HepG2 (cell line): ENCODE measurements at regions not wholly inside any gene's neighbourhood (a gene's known extent, or its start where the extent isn't known, plus 50 kb on each side); places are given as distances from the start of the nearest gene placed in this dataset.
"Not testable (repeated sequence)": the region's sequence is repeated elsewhere in the genome, so short reads cannot be mapped to it uniquely, and the experiment has no call there.

ENCODE experiments used
- ATAC-seq: fragments of 200-7000 bp; cut with Tn5 transposase; 3 replicates; pipeline ENCODE4 v1.9.1; 2020; ENCODE audit warnings: mild to moderate bottlenecking, moderate library complexity
- BruUV-seq: library from RNA; stranded (reverse); fragments of 400-500 nt; replicated peaks from 2 replicates; lab custom pipeline; 2021; lab: Mats Ljungman, UMichigan
- CTCF ChIA-PET: fragments of 300-600 bp; formaldehyde crosslinking; extraction: SDS; loops from one replicate; lab custom pipeline; 2021; ENCODE audit warnings: low total read pairs, inconsistent platforms, low intra/inter-chr PET ratio; lab: Yijun Ruan, JAX
- POLR2A ChIA-PET: fragments of 350-600 bp; sonication (Branson Sonifier 250); formaldehyde crosslinking; loops from one replicate; lab custom pipeline; 2020; ENCODE audit warnings: antibody characterized with exemption, inconsistent platforms; lab: Yijun Ruan, JAX
- DNase-seq: peaks from one replicate; pipeline ENCODE4 v3.0.0-alpha.2; 2015; ENCODE audit warnings: low spot score
- FAIRE-seq: peaks from 3 replicates; lab custom pipeline; 2011; peaks lifted over from hg19 to GRCh38; lab: Jason Lieb, UNC
- H2AFZ ChIP-seq: one replicate; pipeline ENCODE4 v1.6.1; 2011; ENCODE audit warnings: low read length, inconsistent platforms
- H3K27ac ChIP-seq: fragments of 300-600 bp; 3 replicates; pipeline ENCODE4 v1.8.0; 2011; ENCODE audit warnings: mixed run types, mild to moderate bottlenecking, mixed read lengths, low read length, inconsistent platforms; ENCODE audit not compliant: insufficient read depth; ENCODE audit errors: extremely low read length
- H3K27me3 ChIP-seq, 2 experiments: fragments of 200-600 bp in 1 of 2; 2 replicates in 1 of 2; 3 replicates in 1 of 2; pipeline versions ENCODE4 v1.6.0 to v1.8.0; 2011; ENCODE audit warnings: low read length in 2 of 2, mild to moderate bottlenecking in 2 of 2, moderate library complexity in 2 of 2, inconsistent platforms in 1 of 2; ENCODE audit not compliant: insufficient read depth in 2 of 2, control insufficient read depth in 1 of 2
- H3K36me3 ChIP-seq, 2 experiments: fragments of 200-600 bp in 1 of 2; replicated peaks in 1 of 2; 2 replicates in 1 of 2; 3 replicates in 1 of 2; pipeline versions ENCODE4 v1.5.1 to v1.8.0; 2011; ENCODE audit warnings: low read length in 2 of 2, inconsistent platforms in 1 of 2; ENCODE audit not compliant: insufficient read depth in 2 of 2, control insufficient read depth in 1 of 2
- H3K4me1 ChIP-seq: 2 replicates; pipeline ENCODE4 v1.5.1; 2012; ENCODE audit warnings: low read length, inconsistent platforms; ENCODE audit not compliant: insufficient read depth
- H3K4me2 ChIP-seq: 2 replicates; pipeline ENCODE4 v1.6.0; 2011; ENCODE audit warnings: low read depth, low read length, inconsistent platforms
- H3K4me3 ChIP-seq, 3 experiments: fragments of 200-600 bp in 1 of 3; sonication (generic), shearing (Covaris generic) in 1 of 3; replicated peaks in 1 of 3; 2 replicates each; pipeline ENCODE4 v1.5.1; 2011 to 2016; ENCODE audit warnings: low read length in 3 of 3, inconsistent platforms in 2 of 3, low read depth in 2 of 3, mild to moderate bottlenecking in 2 of 3, control low read depth in 1 of 3, mixed read lengths in 1 of 3; ENCODE audit not compliant: insufficient read depth in 1 of 3
- H3K79me2 ChIP-seq: one replicate; pipeline ENCODE4 v1.6.1; 2011; ENCODE audit warnings: low read length, inconsistent platforms; ENCODE audit not compliant: insufficient read depth
- H3K9ac ChIP-seq: 2 replicates; pipeline ENCODE4 v1.6.0; 2011; ENCODE audit warnings: mild to moderate bottlenecking, low read depth, low read length, inconsistent platforms; ENCODE audit not compliant: insufficient read depth
- H3K9me3 ChIP-seq: 2 replicates; pipeline ENCODE4 v1.5.1; 2012; ENCODE audit warnings: mild to moderate bottlenecking, low read length
- H4K20me1 ChIP-seq: 2 replicates; pipeline ENCODE4 v1.6.0; 2011; ENCODE audit warnings: inconsistent platforms, mild to moderate bottlenecking, low read length, moderate library complexity; ENCODE audit not compliant: insufficient read depth
- CEBPB ChIP-seq: IDR thresholded peaks from 2 replicates; pipeline ENCODE4 v1.6.1; 2011; ENCODE audit warnings: low read depth, low read length, improper control_type of control experiment, borderline replicate concordance
- E2F1 ChIP-seq: sonication (generic); formaldehyde crosslinking; IDR thresholded peaks from 2 replicates; pipeline ENCODE4 v1.5.0; 2020; ENCODE audit warnings: missing genetic modification reagents
- ELF4 ChIP-seq: sonication (generic); formaldehyde crosslinking; IDR thresholded peaks from 2 replicates; pipeline ENCODE4 v1.5.0; 2020; ENCODE audit warnings: missing genetic modification reagents, mild to moderate bottlenecking, moderate library complexity, borderline replicate concordance
- GMEB1 ChIP-seq: sonication (generic); formaldehyde crosslinking; IDR thresholded peaks from 2 replicates; pipeline ENCODE4 v1.5.1; 2020; ENCODE audit warnings: missing genetic modification reagents, mild to moderate bottlenecking, borderline replicate concordance
- IKZF1 ChIP-seq: fragments of 450-650 bp; IDR thresholded peaks from 2 replicates; pipeline ENCODE4 v1.7.1; 2016
- MXD3 ChIP-seq: IDR thresholded peaks from 2 replicates; pipeline ENCODE4 v1.6.1; 2016; ENCODE audit warnings: mild to moderate bottlenecking, missing biosample characterization, missing genetic modification reagents
- PBX3 ChIP-seq: sonication (generic); formaldehyde crosslinking; IDR thresholded peaks from 2 replicates; pipeline ENCODE4 v1.8.1; 2023; ENCODE audit warnings: missing genetic modification reagents, inconsistent platforms, borderline replicate concordance
- RARA ChIP-seq: IDR thresholded peaks from 2 replicates; pipeline ENCODE4 v1.6.1; 2016; ENCODE audit warnings: missing genetic modification reagents, missing compliant biosample characterization
- ZFYVE20 ChIP-seq: sonication (generic); formaldehyde crosslinking; IDR thresholded peaks from 2 replicates; pipeline ENCODE4 v1.8.0; 2023; ENCODE audit warnings: low read depth, mild to moderate bottlenecking, moderate library complexity, missing genetic modification reagents, borderline replicate concordance
- ZNF446 ChIP-seq: sonication (generic); formaldehyde crosslinking; IDR thresholded peaks from 2 replicates; pipeline ENCODE4 v1.5.0; 2020; ENCODE audit warnings: mild to moderate bottlenecking, missing genetic modification reagents
- WGBS: methylation state at CpG from one replicate; pipeline ENCODE4 v1.1.6; 2017; ENCODE audit warnings: low lambda C conversion rate; 5-methylcytosine and 5-hydroxymethylcytosine counted together
- in situ Hi-C: cut with HindIII; loops from 2 replicates; pipeline ENCODE4 v1.10.0; 2017; ENCODE audit warnings: low pct_unique_long_range_greater_than_20kb; ENCODE audit not compliant: extremely low pct_ligation_motif_present
- intact Hi-C: fragments of 100-400 bp; cut with micrococcal nuclease; formaldehyde crosslinking; loops from one replicate; pipeline ENCODE4 v1.10.0; 2022; ENCODE audit not compliant: unreplicated experiment

- Histone ChIP-seq H3K27ac (no peak overlapping the region), H3K79me2 (no peaks in the 10 kb centered on the region), H3K36me3 (no peaks in the 10 kb centered on the region), H3K4me3 (no peak overlapping the region), H2AFZ (no peak overlapping the region), H3K27me3 (no peaks in the 10 kb centered on the region), H3K9me3 (no peaks in the 10 kb centered on the region)
- POLR2A ChIA-PET = no interaction called here
- DNase-seq (no peak), FAIRE-seq (no peak)
- CTCF ChIA-PET = no interaction called here
- WGBS = 3% methylated on average over 4 of the region's 4 CpGs
- intact Hi-C loops = no loop called here
- TF ChIP-seq ZFYVE20 = no peak
- TF ChIP-seq CEBPB = no peak
- TF ChIP-seq IKZF1 = no peak
- TF ChIP-seq GMEB1 = no peak
- no peak for TF ChIP-seq RARA
- no peak for TF ChIP-seq E2F1 (CRISPR knock-in tag)
- TF ChIP-seq ELF4 (CRISPR knock-in tag) = no peak
- TF ChIP-seq MXD3 (CRISPR knock-in tag) = no peak
- no peak for TF ChIP-seq ZNF446 (CRISPR knock-in tag)
- no peak for TF ChIP-seq PBX3 (CRISPR knock-in tag)
- TF ChIP-seq, all 625 proteins: peak for 0
- Histone ChIP-seq H3K4me2 (no peak overlapping the region), H4K20me1 (no peaks in the 10 kb centered on the region), H3K9ac (no peak overlapping the region), H3K4me1 (no peaks in the 10 kb centered on the region)
- no TSS peak for BruUV-seq
- in situ Hi-C loops = no loop called here
- no peak for ATAC-seq
These were observed 188.1 kb downstream of the MINAR1 start for GRCh38 chr15:79620112-79620857.

GRCh38 chr15:79621805-79622204 lies 189.7 kb downstream of the MINAR1 start:
- 20% methylated on average over 3 of the region's 3 CpGs for WGBS
- H3K4me2 ChIP-seq, CTCF ChIA-PET, H3K9me3 ChIP-seq, H4K20me1 ChIP-seq, in situ Hi-C loops, H3K79me2 ChIP-seq, H3K4me1 ChIP-seq, FAIRE-seq, POLR2A ChIA-PET, H3K36me3 ChIP-seq, ATAC-seq, BruUV-seq, DNase-seq, H3K27ac ChIP-seq, H3K27me3 ChIP-seq, intact Hi-C loops, H3K4me3 ChIP-seq, H2AFZ ChIP-seq, H3K9ac ChIP-seq: not testable (repeated sequence)
